Activated CD4-positive, alpha-beta T cell treated with anti-CD3 and anti-CD28 coated beads, Interleukin-2, amount 50 U/mL, for 48 hours (primary cell): ENCODE measurements at regions not wholly inside any gene's neighbourhood (a gene's known extent, or its start where the extent isn't known, plus 50 kb on each side); places are given as distances from the start of the nearest gene placed in this dataset.

ENCODE experiments used
- DNase-seq, 2 experiments: peaks; one replicate each; pipeline ENCODE4 v3.0.0-alpha.2; 2020

DNA sequence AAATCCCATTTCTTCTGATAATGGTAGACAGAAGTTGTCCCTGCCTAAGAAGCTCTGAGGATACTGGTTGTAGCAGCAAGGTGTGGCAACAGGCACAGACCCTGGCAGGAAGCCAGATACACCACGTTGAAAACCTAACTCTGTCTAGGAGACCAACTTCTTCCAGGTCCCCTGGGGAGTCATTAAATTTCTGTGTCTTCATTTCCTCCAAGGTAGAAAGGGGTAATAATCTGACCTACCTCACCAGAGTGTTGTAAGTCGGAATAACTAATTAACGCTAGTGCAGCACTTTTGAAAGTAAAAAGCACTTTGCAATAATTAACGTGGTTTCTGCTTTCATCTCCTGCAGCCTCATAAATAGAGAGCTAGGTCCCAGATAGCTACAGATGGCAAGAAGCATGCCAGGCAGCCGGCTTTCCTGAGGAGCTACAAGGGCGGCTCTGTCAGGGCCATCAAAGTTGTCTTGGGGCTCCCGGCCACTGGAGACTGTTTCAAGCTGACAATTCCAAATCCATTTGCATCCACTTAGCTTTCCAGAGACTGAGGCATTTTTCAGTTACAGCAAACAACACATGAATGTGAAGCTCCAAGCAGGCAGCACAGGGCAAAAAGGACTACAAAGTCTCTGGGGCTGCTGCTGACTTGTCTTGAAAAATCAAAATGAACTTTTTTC lies 176.2 kb downstream of the FOXO1 start:
- DNase-seq, result peak; percentile 46 to 51

DNA sequence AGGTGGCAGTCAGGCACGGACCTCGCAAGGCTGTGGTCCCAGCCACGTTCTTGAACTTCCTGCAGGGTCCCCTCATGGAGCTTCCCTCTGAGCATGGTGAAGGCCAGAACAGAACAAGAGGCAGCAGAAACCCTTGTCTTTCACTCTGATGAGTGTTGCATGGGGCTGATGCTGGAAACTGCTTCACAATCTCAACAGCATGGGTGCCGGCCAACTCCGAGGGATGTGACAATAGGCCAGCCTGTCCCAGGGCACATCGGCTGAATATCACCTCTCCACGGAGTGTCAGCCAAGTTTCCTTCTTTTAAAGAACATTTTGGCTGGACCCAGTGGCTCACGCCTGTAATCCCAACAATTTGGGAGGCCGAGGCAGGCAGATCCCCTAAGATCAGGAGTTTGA lies 173.9 kb downstream of the FOXO1 start:
- DNase-seq, result no peak

DNA sequence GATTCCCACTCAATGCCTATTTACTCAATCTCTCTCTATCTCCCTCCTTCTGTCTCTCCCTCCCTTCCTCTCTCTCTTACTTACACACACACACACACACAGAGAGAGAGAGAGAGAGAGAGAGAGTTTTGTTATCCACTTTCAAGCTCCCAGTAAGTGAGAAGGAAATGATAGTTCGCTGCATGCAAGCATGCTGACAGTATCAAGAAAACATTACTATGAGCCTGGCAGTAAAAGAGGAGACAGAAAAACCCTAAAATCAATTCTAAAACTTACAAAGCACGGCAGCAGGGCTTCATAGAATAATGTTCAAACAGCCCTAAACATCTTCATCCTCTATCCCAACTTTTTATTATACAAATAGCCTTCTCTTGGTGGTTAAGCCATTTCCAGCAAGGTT lies 171.9 kb downstream of the FOXO1 start:
- DNase-seq, result no peak

DNA sequence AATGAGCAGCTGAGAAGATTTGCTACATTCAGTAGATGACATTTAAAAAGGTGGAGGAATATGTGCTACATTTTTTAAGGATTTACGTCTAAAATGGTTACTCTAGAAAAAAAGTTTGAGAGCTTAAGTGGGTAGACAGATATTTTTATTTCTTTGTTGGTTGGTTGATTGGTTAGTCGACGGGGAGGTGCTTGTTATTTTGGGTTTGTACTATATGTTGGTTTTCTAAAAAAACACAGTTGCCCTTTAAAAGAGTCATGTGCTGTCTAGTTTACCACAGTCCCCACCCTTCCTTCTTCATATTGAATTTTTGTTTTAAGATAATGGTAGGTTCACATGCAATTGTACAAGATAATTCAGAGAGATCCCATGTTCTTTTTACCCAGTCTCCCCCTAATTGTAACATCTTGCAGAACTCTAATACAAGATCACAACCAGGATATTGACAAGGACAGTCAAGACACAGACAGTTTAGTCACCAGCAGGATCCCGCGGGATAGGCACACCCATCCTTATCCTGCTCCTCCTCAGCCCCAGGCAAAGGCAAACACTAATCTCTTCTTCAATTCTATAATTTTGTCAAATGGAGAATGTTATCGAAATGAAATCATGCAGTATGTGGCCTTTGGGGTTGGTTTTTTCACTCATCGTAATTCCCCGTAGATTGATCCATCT lies 171.4 kb downstream of the FOXO1 start:
- DNase-seq, result no peak

DNA sequence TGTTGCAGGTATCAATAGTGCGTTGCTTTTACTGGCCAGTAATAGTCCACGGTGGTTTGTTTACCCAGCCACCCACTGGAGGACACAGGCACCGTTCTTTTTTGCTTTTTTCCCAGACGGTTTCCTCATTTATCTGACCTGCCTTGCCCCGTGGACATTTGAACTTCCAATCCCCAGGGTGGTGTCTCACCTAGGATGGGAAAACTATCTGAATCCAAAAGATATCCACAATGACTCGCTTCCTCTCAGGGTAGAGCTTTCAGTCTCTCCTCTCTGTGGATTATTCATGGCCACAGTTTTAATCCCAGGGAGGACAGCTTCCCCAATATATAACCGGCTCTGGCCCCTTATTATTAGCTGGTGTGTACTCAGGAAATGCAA lies 170.8 kb downstream of the FOXO1 start:
- no peak for DNase-seq

DNA sequence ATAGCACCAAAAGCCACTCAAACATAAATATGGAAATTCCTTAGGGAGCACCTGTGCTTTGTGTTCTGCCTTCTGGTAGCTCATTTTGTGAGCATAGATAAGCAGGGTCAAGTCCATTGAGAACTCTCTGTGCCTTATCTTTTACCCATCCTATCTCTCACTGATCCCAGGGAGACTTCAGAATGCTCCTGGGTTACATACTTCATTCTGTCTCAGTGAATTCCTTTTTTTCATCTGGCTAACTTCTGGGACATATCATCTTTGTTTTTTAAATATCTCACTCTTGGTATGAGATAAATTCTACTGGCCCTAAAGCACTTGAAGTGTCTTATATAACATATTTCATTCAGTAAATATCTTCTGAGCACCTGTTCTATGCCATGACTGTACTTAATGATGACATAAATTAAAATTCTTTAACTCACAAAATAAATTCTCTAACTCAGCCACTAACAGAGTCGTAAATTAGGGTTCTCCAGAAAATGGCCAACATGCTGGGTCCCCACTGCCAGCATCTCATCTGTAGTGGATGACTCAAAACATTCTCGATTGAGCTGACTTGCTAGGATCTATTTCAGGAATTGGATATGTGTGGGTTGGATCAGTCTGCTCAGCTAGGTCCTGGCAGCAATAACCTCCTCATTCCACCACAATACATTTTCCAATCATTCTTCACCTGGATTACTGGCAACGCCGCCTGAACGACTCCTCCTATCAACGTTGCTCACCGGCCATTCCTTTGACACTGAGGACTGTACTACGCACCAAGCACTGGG lies 170.2 kb downstream of the FOXO1 start:
- no peak for DNase-seq

DNA sequence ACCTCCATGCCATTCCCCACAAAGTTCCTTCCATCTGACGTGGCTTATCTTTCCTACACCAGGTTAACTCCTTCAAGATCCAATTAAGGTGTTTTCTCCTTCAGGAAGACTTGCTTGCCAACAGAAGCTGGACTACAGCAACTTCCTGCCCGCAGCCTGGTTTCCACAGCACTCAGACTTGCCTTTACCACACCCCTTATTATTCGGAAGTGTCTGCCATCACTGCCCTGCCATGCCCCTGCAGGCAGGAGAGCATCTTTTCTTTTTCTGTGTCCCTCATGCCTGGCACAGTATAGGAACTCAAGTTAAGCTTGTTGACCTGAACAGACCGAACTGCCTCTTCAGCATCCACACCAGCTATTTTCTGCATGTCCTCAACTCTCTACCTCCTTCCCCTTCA lies 168.0 kb downstream of the FOXO1 start:
- no peak for DNase-seq

DNA sequence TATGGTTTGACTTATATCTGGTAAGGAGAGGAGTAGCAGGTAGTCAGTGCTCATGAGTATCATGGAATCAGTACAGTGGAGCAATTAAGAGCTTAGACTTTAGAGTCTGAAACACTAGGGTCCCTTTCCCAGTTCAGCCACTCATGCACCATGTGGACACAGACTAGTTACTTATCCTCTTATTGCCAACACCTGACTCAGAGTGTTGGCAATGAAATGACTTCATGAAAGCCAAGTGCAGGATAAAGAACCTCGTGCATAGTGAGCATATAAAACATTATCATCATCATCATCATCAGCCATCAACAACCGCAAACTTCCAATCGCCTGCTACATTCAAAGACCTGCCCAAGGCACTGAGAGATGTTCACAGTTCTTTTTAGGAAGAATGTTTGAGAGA lies 164.2 kb downstream of the FOXO1 start:
- no peak for DNase-seq

DNA sequence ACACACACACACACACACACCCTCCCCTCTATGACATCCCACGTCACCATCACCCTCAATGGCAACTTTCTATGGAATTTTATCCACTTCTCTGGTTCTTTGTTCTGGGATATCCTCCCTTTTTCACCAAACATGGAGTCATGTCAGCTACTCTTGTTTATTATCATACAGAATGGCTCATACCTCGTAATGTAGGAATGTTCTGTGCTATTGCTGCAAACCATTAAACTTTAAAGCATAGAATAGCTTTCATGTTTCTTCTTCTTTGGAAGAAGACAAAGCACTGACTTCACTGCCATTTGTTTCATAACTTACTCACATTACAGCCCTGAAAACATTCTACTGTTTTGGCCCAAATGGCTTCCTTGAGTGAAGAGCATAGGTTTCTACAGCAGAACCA lies 163.4 kb downstream of the FOXO1 start:
- no peak for DNase-seq

DNA sequence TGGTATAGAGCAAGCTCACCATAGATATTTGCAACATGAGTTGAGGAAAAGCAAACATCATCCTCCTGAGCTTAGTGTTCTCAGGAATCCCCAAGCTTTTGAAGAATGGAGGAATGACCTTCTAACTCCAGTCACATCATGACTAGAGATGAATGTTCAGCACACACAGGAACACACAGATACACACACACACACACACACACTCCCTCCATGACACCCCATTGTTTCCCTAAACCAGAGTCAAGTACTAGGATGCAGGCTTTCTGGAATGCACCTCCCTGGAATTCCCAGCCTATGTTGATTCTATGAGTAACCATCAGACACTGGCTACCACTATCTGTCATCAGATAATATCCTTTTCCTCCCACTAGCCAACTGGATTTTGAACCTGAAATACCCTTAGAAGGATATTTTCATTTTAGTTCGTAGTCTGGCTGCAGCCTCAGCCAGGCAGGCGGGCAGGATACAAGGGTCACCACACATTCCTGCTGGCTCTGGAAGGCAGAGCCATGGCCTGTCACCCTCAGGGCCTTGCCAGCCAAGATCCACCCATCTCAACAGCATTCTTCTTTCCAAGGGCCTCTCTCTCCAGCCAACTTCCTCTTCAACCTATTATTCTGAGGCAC lies 162.4 kb downstream of the FOXO1 start:
- DNase-seq, result peak in 1 of 2 experiments; percentile 0

DNA sequence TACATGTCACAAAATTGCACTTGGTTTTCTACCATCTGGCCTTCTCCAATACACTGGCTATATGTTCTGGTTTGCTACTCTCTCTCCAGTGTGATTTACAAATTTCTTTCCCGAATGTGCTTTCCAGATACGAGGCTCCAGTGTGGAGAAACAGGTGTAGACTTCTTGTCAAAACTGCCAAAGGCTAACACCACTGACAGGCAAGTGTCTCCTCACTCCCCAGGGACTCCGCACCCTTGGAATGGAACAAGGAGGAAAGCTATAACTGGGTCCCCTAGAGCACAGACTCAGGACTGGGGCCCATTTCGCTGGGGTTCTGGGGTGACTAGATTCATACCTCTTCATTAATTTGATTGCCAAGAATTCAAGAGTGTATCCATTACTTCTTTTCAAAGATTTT lies 161.8 kb downstream of the FOXO1 start:
- DNase-seq, result no peak

DNA sequence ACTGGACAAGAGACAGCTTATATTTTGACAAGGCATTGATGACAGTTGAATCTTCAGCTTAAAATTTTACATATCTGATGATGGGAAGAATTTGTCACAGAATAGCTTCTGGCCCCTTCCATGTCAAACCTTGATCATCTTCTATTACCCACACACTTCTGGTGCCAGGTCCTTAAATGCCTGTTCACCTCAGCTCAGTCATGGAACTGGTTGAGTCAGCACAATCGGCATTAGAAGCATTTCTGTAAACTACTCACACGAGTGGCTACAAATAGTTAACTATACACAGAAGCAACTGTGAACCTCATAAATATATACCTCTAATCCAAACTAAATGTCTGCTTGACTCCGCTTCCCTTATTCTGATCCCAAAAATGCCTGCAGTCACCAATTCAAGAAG lies 161.2 kb downstream of the FOXO1 start:
- DNase-seq, result no peak
